HG03520 (cell line): ENCODE measurements at regions not wholly inside any gene's neighbourhood (a gene's known extent, or its start where the extent isn't known, plus 50 kb on each side); places are given as distances from the start of the nearest gene placed in this dataset.
A peak's percentile ranks its signal among the peaks of the same experiment; 100 is the strongest.

ENCODE experiments used
- ATAC-seq: cut with Tn5 transposase; IDR thresholded peaks from one replicate; pipeline ENCODE4 v1.9.1; 2021; ENCODE audit warnings: mild to moderate bottlenecking, moderate library complexity; ENCODE audit not compliant: unreplicated experiment

- no peak for ATAC-seq
Observed at GRCh38 chr3:153069598-153070510, 92.2 kb upstream of the RAP2B start.

GRCh38 chr3:153070511-153070868 is 91.5 kb upstream of the RAP2B start:
- ATAC-seq = no peak

GRCh38 chr3:153072382-153072781 is 89.6 kb upstream of the RAP2B start:
- no peak for ATAC-seq

- ATAC-seq = no peak
Observed at GRCh38 chr3:153072856-153073255, 89.2 kb upstream of the RAP2B start.

- no peak for ATAC-seq
Observed at GRCh38 chr3:153073636-153074035, 88.4 kb upstream of the RAP2B start.

- ATAC-seq = no peak
Observed at GRCh38 chr3:153078826-153079225, 83.2 kb upstream of the RAP2B start.

GRCh38 chr3:153079386-153079785 is 82.6 kb upstream of the RAP2B start:
- no peak for ATAC-seq

- no peak for ATAC-seq
Observed at GRCh38 chr3:153080778-153081240, 81.2 kb upstream of the RAP2B start.

GRCh38 chr3:153084431-153084830 is 77.6 kb upstream of the RAP2B start:
- ATAC-seq = no peak

- no peak for ATAC-seq
Observed at GRCh38 chr3:153087595-153088566, 74.1 kb upstream of the RAP2B start.

GRCh38 chr3:153089620-153090019 is 72.4 kb upstream of the RAP2B start:
- ATAC-seq = no peak

GRCh38 chr3:153090973-153091372 is 71.1 kb upstream of the RAP2B start:
- peak; percentile 57 for ATAC-seq

- no peak for ATAC-seq
Observed at GRCh38 chr3:153093629-153094028, 68.4 kb upstream of the RAP2B start.

- no peak for ATAC-seq
Observed at GRCh38 chr3:153094386-153094785, 67.6 kb upstream of the RAP2B start.

- ATAC-seq = no peak
Observed at GRCh38 chr3:153095441-153095840, 66.6 kb upstream of the RAP2B start.

GRCh38 chr3:153096731-153097131 is 65.3 kb upstream of the RAP2B start:
- no peak for ATAC-seq

- no peak for ATAC-seq
Observed at GRCh38 chr3:153097213-153097612, 64.8 kb upstream of the RAP2B start.

GRCh38 chr3:153099131-153099530 is 62.9 kb upstream of the RAP2B start:
- ATAC-seq = no peak

GRCh38 chr3:153103406-153103945 is 58.5 kb upstream of the RAP2B start:
- no peak for ATAC-seq

- no peak for ATAC-seq
Observed at GRCh38 chr3:153110041-153110440, 52.0 kb upstream of the RAP2B start.

- ATAC-seq = no peak
Observed at GRCh38 chr3:153111016-153111415, 51.0 kb upstream of the RAP2B start.
